IMR-90 (cell line): ENCODE measurements at regions not wholly inside any gene's neighbourhood (a gene's known extent, or its start where the extent isn't known, plus 50 kb on each side); places are given as distances from the start of the nearest gene placed in this dataset.

Experiments
- ATAC-seq: fragments of 200-7000 bp; cut with Tn5 transposase; 2 replicates; pipeline ENCODE4 v1.9.1; 2020; ENCODE audit warnings: low read depth, mild to moderate bottlenecking, moderate library complexity
- BruUV-seq: library from RNA; stranded (reverse); fragments of 400-500 nt; replicated peaks from 2 replicates; lab custom pipeline; 2021; lab: Mats Ljungman, UMichigan
- CTCF ChIA-PET: fragments of 300-600 bp; formaldehyde crosslinking; extraction: SDS; loops from one replicate; lab custom pipeline; 2021; ENCODE audit warnings: antibody characterized with exemption; lab: Yijun Ruan, JAX
- POLR2A ChIA-PET: fragments of 300-600 bp; sonication (Branson Sonifier 250); formaldehyde crosslinking; loops from one replicate; lab custom pipeline; 2022; ENCODE audit warnings: antibody characterized with exemption; ENCODE audit not compliant: unreplicated experiment; lab: Charles Lee
- DNase-seq: peaks from one replicate; pipeline ENCODE4 v3.0.0; 2013
- H2AFZ ChIP-seq: replicated peaks from 2 replicates; pipeline ENCODE3; 2013; ENCODE audit warnings: low read length, mild to moderate bottlenecking; ENCODE audit not compliant: poor library complexity
- H2AK5ac ChIP-seq: 2 replicates; pipeline ENCODE4 v1.6.1; 2013; ENCODE audit warnings: low read depth, low read length, inconsistent platforms
- H2AK9ac ChIP-seq: replicated peaks from 2 replicates; pipeline ENCODE3; 2013; ENCODE audit warnings: mild to moderate bottlenecking, low read depth, low read length, moderate library complexity; ENCODE audit not compliant: poor library complexity
- H2BK120ac ChIP-seq: 2 replicates; pipeline ENCODE4 v1.6.1; 2013; ENCODE audit warnings: low read depth, low read length, inconsistent platforms
- H2BK15ac ChIP-seq: 3 replicates; pipeline ENCODE4 v1.6.1; 2013; ENCODE audit warnings: low read depth, low read length, inconsistent platforms
- H2BK20ac ChIP-seq: 2 replicates; pipeline ENCODE4 v1.6.1; 2013; ENCODE audit warnings: low read depth, mild to moderate bottlenecking, inconsistent platforms, low read length, moderate library complexity
- H2BK5ac ChIP-seq: 2 replicates; pipeline ENCODE4 v1.6.1; 2013; ENCODE audit warnings: mild to moderate bottlenecking, low read depth, low read length, inconsistent platforms; ENCODE audit not compliant: poor library complexity, severe bottlenecking
- H3K14ac ChIP-seq: replicated peaks from 2 replicates; pipeline ENCODE4 v1.6.1; 2013; ENCODE audit warnings: low read depth, low read length, inconsistent platforms
- H3K18ac ChIP-seq: 2 replicates; pipeline ENCODE4 v1.6.1; 2013; ENCODE audit warnings: low read depth, low read length, control low read depth
- H3K23ac ChIP-seq: 2 replicates; pipeline ENCODE4 v1.6.1; 2013; ENCODE audit warnings: low read depth, low read length, inconsistent platforms
- H3K27ac ChIP-seq: 2 replicates; pipeline ENCODE4 v1.5.1; 2013; ENCODE audit warnings: mild to moderate bottlenecking, control low read depth, low read length; ENCODE audit not compliant: insufficient read depth
- H3K27me3 ChIP-seq: 2 replicates; pipeline ENCODE4 v1.6.1; 2013; ENCODE audit warnings: low read length; ENCODE audit not compliant: control insufficient read depth, insufficient read depth
- H3K36me3 ChIP-seq: 2 replicates; pipeline ENCODE4 v1.6.1; 2013; ENCODE audit warnings: low read length, mixed read lengths; ENCODE audit not compliant: control insufficient read depth, insufficient read depth
- H3K4ac ChIP-seq: 2 replicates; pipeline ENCODE4 v1.6.1; 2013; ENCODE audit warnings: low read depth, low read length, inconsistent platforms
- H3K4me1 ChIP-seq: 2 replicates; pipeline ENCODE4 v1.6.1; 2013; ENCODE audit warnings: low read length, mixed read lengths; ENCODE audit not compliant: control insufficient read depth, insufficient read depth
- H3K4me2 ChIP-seq: 2 replicates; pipeline ENCODE4 v1.6.1; 2013; ENCODE audit warnings: low read depth, mild to moderate bottlenecking, control low read depth, low read length, moderate library complexity
- H3K4me3 ChIP-seq: 2 replicates; pipeline ENCODE4 v1.5.1; 2013; ENCODE audit warnings: low read depth, mild to moderate bottlenecking, control low read depth, low read length, moderate library complexity; ENCODE audit not compliant: insufficient read depth
- H3K56ac ChIP-seq: 2 replicates; pipeline ENCODE4 v1.6.1; 2013; ENCODE audit warnings: low read length, inconsistent platforms; ENCODE audit not compliant: insufficient read depth; ENCODE audit errors: extremely low read depth
- H3K79me1 ChIP-seq, 2 experiments: 2 replicates each; pipeline ENCODE4 v1.6.1; 2013; ENCODE audit warnings: low read length in 2 of 2, inconsistent platforms in 1 of 2, low read depth in 1 of 2
- H3K9ac ChIP-seq: 2 replicates; pipeline ENCODE4 v1.6.1; 2013; ENCODE audit warnings: low read depth, low read length, control low read depth
- H3K9me1 ChIP-seq: 2 replicates; pipeline ENCODE4 v1.6.1; 2013; ENCODE audit warnings: low read length, inconsistent platforms; ENCODE audit not compliant: insufficient read depth
- H3K9me3 ChIP-seq: 2 replicates; pipeline ENCODE4 v1.6.1; 2013; ENCODE audit warnings: low read length; ENCODE audit not compliant: control insufficient read depth, insufficient read depth
- H4K20me1 ChIP-seq: 2 replicates; pipeline ENCODE4 v1.6.1; 2013; ENCODE audit warnings: low read length, inconsistent platforms; ENCODE audit not compliant: insufficient read depth
- H4K5ac ChIP-seq: 2 replicates; pipeline ENCODE4 v1.6.1; 2013; ENCODE audit warnings: mild to moderate bottlenecking, low read depth, low read length, control low read depth
- H4K8ac ChIP-seq, 2 experiments: 2 replicates each; pipeline ENCODE4 v1.6.1; 2013; ENCODE audit warnings: low read depth in 2 of 2, low read length in 2 of 2, control low read depth in 1 of 2, inconsistent platforms in 1 of 2
- H4K91ac ChIP-seq: 2 replicates; pipeline ENCODE4 v1.6.1; 2013; ENCODE audit warnings: low read depth, low read length, inconsistent platforms; ENCODE audit not compliant: insufficient read depth
- BHLHE40 ChIP-seq: fragments of 150-350 bp; IDR thresholded peaks from 2 replicates; pipeline ENCODE4 v1.6.1; 2016; ENCODE audit warnings: mild to moderate bottlenecking, low read depth, low read length
- CEBPB ChIP-seq: IDR thresholded peaks from 2 replicates; pipeline ENCODE4 v1.6.1; 2012; ENCODE audit warnings: low read depth, low read length, improper control_type of control experiment
- CHD1 ChIP-seq: IDR thresholded peaks from 2 replicates; pipeline ENCODE4 v1.6.1; 2012; ENCODE audit warnings: low read depth, low read length, improper control_type of control experiment
- FOS ChIP-seq: fragments of 150-350 bp; IDR thresholded peaks from 2 replicates; pipeline ENCODE4 v1.6.1; 2016; ENCODE audit warnings: low read depth, low read length
- MAFK ChIP-seq: IDR thresholded peaks from 2 replicates; pipeline ENCODE4 v1.6.1; 2012; ENCODE audit warnings: low read depth, low read length, improper control_type of control experiment
- MXI1 ChIP-seq: IDR thresholded peaks from 2 replicates; pipeline ENCODE4 v1.6.1; 2012; ENCODE audit warnings: low read depth, mild to moderate bottlenecking, low read length, moderate library complexity, borderline replicate concordance
- NFE2L2 ChIP-seq: fragments of 150-350 bp; IDR thresholded peaks from 2 replicates; pipeline ENCODE4 v1.6.1; 2016; ENCODE audit warnings: low read depth, mild to moderate bottlenecking, low read length
- POLR2A ChIP-seq: IDR thresholded peaks from 2 replicates; pipeline ENCODE4 v1.6.1; 2012; ENCODE audit warnings: mild to moderate bottlenecking, low read depth, low read length
- RAD21 ChIP-seq: IDR thresholded peaks from 2 replicates; pipeline ENCODE4 v1.6.1; 2012; ENCODE audit warnings: low read length, improper control_type of control experiment
- RCOR1 ChIP-seq: IDR thresholded peaks from 2 replicates; pipeline ENCODE4 v1.6.1; 2012; ENCODE audit warnings: mild to moderate bottlenecking, low read length, improper control_type of control experiment; ENCODE audit not compliant: insufficient replicate concordance
- RFX5 ChIP-seq: IDR thresholded peaks from 2 replicates; pipeline ENCODE4 v1.8.0; 2012; ENCODE audit warnings: low read depth, mild to moderate bottlenecking, low read length, moderate library complexity
- SMC3 ChIP-seq: fragments of 150-350 bp; IDR thresholded peaks from 2 replicates; pipeline ENCODE4 v1.6.1; 2016; ENCODE audit warnings: low read depth, mild to moderate bottlenecking, antibody characterized with exemption, low read length, moderate library complexity
- WGBS, 2 experiments: methylation state at CpG; one replicate each; pipeline versions ENCODE4 v1.1.5 to v1.1.7; 2013; ENCODE audit warnings: missing lambda C conversion rate in 2 of 2; ENCODE audit not compliant: insufficient read length in 1 of 2; ENCODE audit errors: extremely low coverage in 2 of 2; 5-methylcytosine and 5-hydroxymethylcytosine counted together
- dilution Hi-C: fragments of 300-500 bp; cut with HindIII; formaldehyde crosslinking; loops from one replicate; pipeline ENCODE4 v1.14.3; 2018; ENCODE audit warnings: low sequenced_read_pairs; ENCODE audit not compliant: unreplicated experiment
- in situ Hi-C: fragments of 300-500 bp; cut with MboI; formaldehyde crosslinking; loops from 3 replicates; pipeline ENCODE4 v1.14.3; 2019; ENCODE audit warnings: low sequenced_read_pairs, inconsistent platforms, mixed read lengths
- intact Hi-C: fragments of 100-400 bp; cut with micrococcal nuclease; formaldehyde crosslinking; loops from 2 replicates; pipeline ENCODE4 v1.10.0; 2022
- TF ChIP-seq, protein P1 (sequence below): conservative IDR thresholded peaks from 2 replicates; pipeline ENCODE4 v1.5.1; 2012; ENCODE audit warnings: mild to moderate bottlenecking, low read depth, low read length, improper control_type of control experiment
- TF ChIP-seq, protein P2 (sequence below): fragments of 150-350 bp; IDR thresholded peaks from 2 replicates; pipeline ENCODE4 v1.6.1; 2017; ENCODE audit warnings: mild to moderate bottlenecking, antibody characterized with exemption, low read length, low read depth
- TF ChIP-seq, protein P3 (sequence below): fragments of 150-350 bp; IDR thresholded peaks from 2 replicates; pipeline ENCODE4 v1.6.1; 2016; ENCODE audit warnings: low read depth, mild to moderate bottlenecking, low read length, moderate library complexity, borderline replicate concordance

DNA sequence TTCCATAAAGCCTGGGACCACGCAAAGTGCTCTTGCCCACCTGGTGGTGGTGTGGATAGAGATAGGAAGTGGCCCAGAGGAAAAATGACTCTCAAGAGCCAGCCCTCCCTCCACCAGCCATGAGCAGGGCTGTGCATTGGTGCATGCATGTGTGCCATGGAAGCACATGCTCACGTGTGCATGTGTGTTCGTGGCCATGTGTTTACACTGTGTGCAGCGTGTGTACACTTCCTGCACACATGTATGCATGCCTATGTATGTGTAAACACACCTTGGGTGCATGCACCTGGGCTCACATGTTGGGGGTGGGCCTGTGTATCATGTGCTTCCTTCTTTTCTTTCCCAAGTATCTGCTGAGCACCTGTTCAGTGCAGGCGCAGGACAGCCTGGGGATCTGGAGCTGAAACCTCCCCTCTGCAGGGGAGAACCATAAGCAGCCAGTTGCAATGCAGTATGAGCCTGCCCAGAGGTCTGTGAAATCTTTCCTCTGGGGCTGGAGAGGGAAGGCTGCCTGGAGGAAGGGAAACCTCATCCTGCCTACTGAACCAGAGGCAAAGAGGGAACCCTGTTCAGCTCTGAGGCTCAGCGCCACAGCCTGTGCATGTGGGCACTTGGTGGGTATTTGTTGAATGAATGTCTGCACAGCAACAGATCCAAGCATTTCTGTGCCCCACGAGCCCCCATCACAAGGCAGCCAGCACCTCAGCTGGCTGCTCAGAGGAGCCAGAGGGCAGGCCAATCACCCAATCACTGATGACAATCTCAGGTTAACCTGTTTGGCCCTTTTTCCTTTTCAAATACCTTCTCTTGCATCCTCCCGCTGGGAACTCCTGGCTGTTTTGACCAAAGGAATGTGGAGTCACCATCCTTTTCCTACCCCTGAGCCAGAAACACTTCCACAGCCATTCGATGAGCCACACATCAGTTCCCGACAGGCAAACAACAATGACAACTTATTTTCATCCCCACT, 327.0 kb downstream of the NPHP4 start:
- Histone ChIP-seq H2BK20ac (no peak overlapping the region), H3K79me1 (no peaks in the 10 kb centered on the region), H2AFZ (no peak overlapping the region), H3K4ac (no peak overlapping the region), H3K4me1 (no peaks in the 10 kb centered on the region), H3K9ac (no peak overlapping the region), H4K8ac (no peak overlapping the region), H2BK15ac (no peak overlapping the region), H3K14ac (no peak overlapping the region), H4K5ac (no peak overlapping the region), H3K9me1 (no peaks in the 10 kb centered on the region), H3K36me3 (no peaks in the 10 kb centered on the region), H3K27ac (no peak overlapping the region), H2BK5ac (no peak overlapping the region), H3K18ac (no peak overlapping the region), H4K91ac (no peak overlapping the region), H3K4me2 (no peak overlapping the region), H3K23ac (no peak overlapping the region), H2BK120ac (no peak overlapping the region), H2AK5ac (no peak overlapping the region), H3K9me3 (peaks cover 60% of the 10 kb centered on the region), H3K4me3 (no peak overlapping the region), H3K27me3 (no peaks in the 10 kb centered on the region), H4K20me1 (no peaks in the 10 kb centered on the region), H2AK9ac (no peak overlapping the region), H3K56ac (no peak overlapping the region)
- ChIA-PET POLR2A (no interaction called here), CTCF (no interaction called here)
- no peak for ATAC-seq
- DNase-seq, result no peak
- BruUV-seq, result no TSS peak
- intact Hi-C loops, result no loop called here
- WGBS, 2 experiments, result 36% methylated on average over 5 of the region's 10 CpGs; no CpG with 5 or more reads in 1 of the 2 experiments
- dilution Hi-C loops, result no loop called here
- in situ Hi-C loops, result no loop called here
- TF ChIP-seq POLR2A (no peak), RAD21 (no peak), CEBPB (no peak), BHLHE40 (no peak), RCOR1 (no peak), MXI1 (no peak), NFE2L2 (no peak), FOS (no peak), SMC3 (no peak), CHD1 (no peak), RFX5 (no peak), MAFK (no peak)
- TF ChIP-seq, protein P1, sequence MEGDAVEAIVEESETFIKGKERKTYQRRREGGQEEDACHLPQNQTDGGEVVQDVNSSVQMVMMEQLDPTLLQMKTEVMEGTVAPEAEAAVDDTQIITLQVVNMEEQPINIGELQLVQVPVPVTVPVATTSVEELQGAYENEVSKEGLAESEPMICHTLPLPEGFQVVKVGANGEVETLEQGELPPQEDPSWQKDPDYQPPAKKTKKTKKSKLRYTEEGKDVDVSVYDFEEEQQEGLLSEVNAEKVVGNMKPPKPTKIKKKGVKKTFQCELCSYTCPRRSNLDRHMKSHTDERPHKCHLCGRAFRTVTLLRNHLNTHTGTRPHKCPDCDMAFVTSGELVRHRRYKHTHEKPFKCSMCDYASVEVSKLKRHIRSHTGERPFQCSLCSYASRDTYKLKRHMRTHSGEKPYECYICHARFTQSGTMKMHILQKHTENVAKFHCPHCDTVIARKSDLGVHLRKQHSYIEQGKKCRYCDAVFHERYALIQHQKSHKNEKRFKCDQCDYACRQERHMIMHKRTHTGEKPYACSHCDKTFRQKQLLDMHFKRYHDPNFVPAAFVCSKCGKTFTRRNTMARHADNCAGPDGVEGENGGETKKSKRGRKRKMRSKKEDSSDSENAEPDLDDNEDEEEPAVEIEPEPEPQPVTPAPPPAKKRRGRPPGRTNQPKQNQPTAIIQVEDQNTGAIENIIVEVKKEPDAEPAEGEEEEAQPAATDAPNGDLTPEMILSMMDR, result no peak
- TF ChIP-seq, protein P2, sequence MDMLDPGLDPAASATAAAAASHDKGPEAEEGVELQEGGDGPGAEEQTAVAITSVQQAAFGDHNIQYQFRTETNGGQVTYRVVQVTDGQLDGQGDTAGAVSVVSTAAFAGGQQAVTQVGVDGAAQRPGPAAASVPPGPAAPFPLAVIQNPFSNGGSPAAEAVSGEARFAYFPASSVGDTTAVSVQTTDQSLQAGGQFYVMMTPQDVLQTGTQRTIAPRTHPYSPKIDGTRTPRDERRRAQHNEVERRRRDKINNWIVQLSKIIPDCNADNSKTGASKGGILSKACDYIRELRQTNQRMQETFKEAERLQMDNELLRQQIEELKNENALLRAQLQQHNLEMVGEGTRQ, result no peak
- TF ChIP-seq, protein P3, sequence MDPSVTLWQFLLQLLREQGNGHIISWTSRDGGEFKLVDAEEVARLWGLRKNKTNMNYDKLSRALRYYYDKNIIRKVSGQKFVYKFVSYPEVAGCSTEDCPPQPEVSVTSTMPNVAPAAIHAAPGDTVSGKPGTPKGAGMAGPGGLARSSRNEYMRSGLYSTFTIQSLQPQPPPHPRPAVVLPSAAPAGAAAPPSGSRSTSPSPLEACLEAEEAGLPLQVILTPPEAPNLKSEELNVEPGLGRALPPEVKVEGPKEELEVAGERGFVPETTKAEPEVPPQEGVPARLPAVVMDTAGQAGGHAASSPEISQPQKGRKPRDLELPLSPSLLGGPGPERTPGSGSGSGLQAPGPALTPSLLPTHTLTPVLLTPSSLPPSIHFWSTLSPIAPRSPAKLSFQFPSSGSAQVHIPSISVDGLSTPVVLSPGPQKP, result no peak
